ENCODE measurements at regions not wholly inside any gene's neighbourhood (a gene's known extent, or its start where the extent isn't known, plus 50 kb on each side); places are given as distances from the start of the nearest gene placed in this dataset.

- ChIA-PET CTCF (interaction anchor here (0.5 to 1.4 kb wide), 3 partner anchors 10 to 491 kb away, joined by 3 to 5 read pairs (median 3); no protein-coding TSS in a partner anchor), POLR2A (no interaction called here)
- Histone ChIP-seq H3K4me1 (ENCODE audit: control insufficient read depth, insufficient read depth, low read length) (no peaks in the 10 kb centered on the region), H3K27ac (ENCODE audit: extremely low read depth, low read depth, low read length) (no peak overlapping the region), H3K4me3 (ENCODE audit: low read depth, low read length) (no peak overlapping the region), H3K36me3 (ENCODE audit: control insufficient read depth in 2 of 2, insufficient read depth in 1 of 2, low read length in 2 of 2) (no peaks in the 10 kb centered on the region), H3K9me3 (ENCODE audit: control insufficient read depth, insufficient read depth, low read depth, low read length) (no peaks in the 10 kb centered on the region)
- no peak for TF ChIP-seq ZNF624 (tag by site-specific recombination; IDR thresholded peaks at IDR 0.05)
- no peak for TF ChIP-seq ZNF223 (tag by site-specific recombination; IDR thresholded peaks at IDR 0.05)
- no peak for TF ChIP-seq ZNF37A (tag by site-specific recombination; IDR thresholded peaks at IDR 0.05)
- TF ChIP-seq ZNF133 (tag by site-specific recombination; IDR thresholded peaks at IDR 0.05) = no peak
Measured at GRCh38 chr12:67200386-67200785, 68.8 kb upstream of the CAND1 start.

GRCh38 chr12:67202011-67202677 lies 67.0 kb upstream of the CAND1 start:
- CTCF ChIA-PET = no interaction called here
- POLR2A ChIA-PET = no interaction called here
- no peak overlapping the region for H3K4me3 ChIP-seq (ENCODE audit: low read depth, low read length)
- TF ChIP-seq MZF1 (tag by site-specific recombination; IDR thresholded peaks at IDR 0.05; ENCODE audit: borderline replicate concordance) (no peak), SP7 (tag by site-specific recombination; IDR thresholded peaks at IDR 0.05) (no peak), SP2 (tag by site-specific recombination; IDR thresholded peaks at IDR 0.05) (no peak), ZBTB26 (tag by site-specific recombination; optimal IDR thresholded peaks at IDR 0.05) (no peak), ZBTB10 (tag by site-specific recombination; IDR thresholded peaks at IDR 0.05) (no peak), ZNF704 (tag by site-specific recombination; IDR thresholded peaks at IDR 0.05) (no peak), ZNF2 (tag by site-specific recombination; IDR thresholded peaks at IDR 0.05) (no peak), ZNF302 (tag by site-specific recombination; IDR thresholded peaks at IDR 0.05; ENCODE audit: low read depth) (no peak), PRDM6 (tag by site-specific recombination; IDR thresholded peaks at IDR 0.05) (no peak), ZNF707 (tag by site-specific recombination; IDR thresholded peaks at IDR 0.05) (no peak), ZNF544 (tag by site-specific recombination; IDR thresholded peaks at IDR 0.05) (no peak), ZBTB49 (tag by site-specific recombination; IDR thresholded peaks at IDR 0.05; ENCODE audit: low read depth) (no peak), ZNF16 (tag by site-specific recombination; IDR thresholded peaks at IDR 0.05; ENCODE audit: low read depth) (no peak), ZNF843 (tag by site-specific recombination; IDR thresholded peaks at IDR 0.05) (no peak), ZNF701 (tag by site-specific recombination; IDR thresholded peaks at IDR 0.05) (no peak), ZNF76 (tag by site-specific recombination; IDR thresholded peaks at IDR 0.05; ENCODE audit: borderline replicate concordance, low read depth) (no peak), ZSCAN30 (tag by site-specific recombination; IDR thresholded peaks at IDR 0.05) (no peak), MEIS1 (CRISPR knock-in tag; IDR thresholded peaks at IDR 0.05; ENCODE audit: borderline replicate concordance) (no peak), ZNF248 (tag by site-specific recombination; IDR thresholded peaks at IDR 0.05) (no peak)
- H3K36me3 ChIP-seq (ENCODE audit: control insufficient read depth in 2 of 2, insufficient read depth in 1 of 2, low read length in 2 of 2) = no peaks in the 10 kb centered on the region
- H3K9me3 ChIP-seq (ENCODE audit: control insufficient read depth, insufficient read depth, low read depth, low read length) = no peaks in the 10 kb centered on the region
- H3K27ac ChIP-seq (ENCODE audit: extremely low read depth, low read depth, low read length) = no peak overlapping the region
- H3K4me1 ChIP-seq (ENCODE audit: control insufficient read depth, insufficient read depth, low read length) = no peaks in the 10 kb centered on the region
